ENCODE measurements at regions not wholly inside any gene's neighbourhood (a gene's known extent, or its start where the extent isn't known, plus 50 kb on each side); places are given as distances from the start of the nearest gene placed in this dataset.
A peak's percentile ranks its signal among the peaks of the same experiment; 100 is the strongest.

DNA sequence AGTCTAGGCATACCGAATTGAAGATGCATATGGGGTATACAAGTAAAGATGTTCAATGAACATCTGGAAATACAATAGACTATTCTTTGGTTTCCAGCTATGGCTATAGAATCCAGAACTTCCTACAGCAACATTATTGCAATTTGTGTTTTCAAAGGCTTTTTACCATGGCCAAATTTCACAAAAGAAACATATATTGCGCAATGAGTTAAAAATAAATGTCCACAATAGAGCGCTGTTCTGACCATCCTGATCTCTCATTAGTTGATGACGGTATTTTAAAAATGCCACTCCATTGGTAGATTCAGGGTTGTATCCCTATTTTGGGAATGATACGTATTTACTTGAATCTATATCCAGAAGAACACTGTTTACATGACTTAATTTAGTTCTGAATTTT lies 139.2 kb downstream of the LINC00632 start:
- DNase-seq (ENCODE audit: low read depth): no peak

- DNase-seq (ENCODE audit: low read depth): no peak
Observed at GRCh38 chrX:140860718-140861117, 141.7 kb upstream of the SPANXB1 start.

GRCh38 chrX:140866446-140866845 lies 135.9 kb upstream of the SPANXB1 start:
- no peak for DNase-seq (ENCODE audit: low read depth)

- DNase-seq (ENCODE audit: low read depth): no peak
Observed at GRCh38 chrX:140912606-140913005, 89.8 kb upstream of the SPANXB1 start.

- no peak for DNase-seq (ENCODE audit: low read depth)
Observed at GRCh38 chrX:140913802-140914501, 88.4 kb upstream of the SPANXB1 start.

GRCh38 chrX:140916872-140917271 lies 85.5 kb upstream of the SPANXB1 start:
- DNase-seq (ENCODE audit: low read depth): no peak

DNA sequence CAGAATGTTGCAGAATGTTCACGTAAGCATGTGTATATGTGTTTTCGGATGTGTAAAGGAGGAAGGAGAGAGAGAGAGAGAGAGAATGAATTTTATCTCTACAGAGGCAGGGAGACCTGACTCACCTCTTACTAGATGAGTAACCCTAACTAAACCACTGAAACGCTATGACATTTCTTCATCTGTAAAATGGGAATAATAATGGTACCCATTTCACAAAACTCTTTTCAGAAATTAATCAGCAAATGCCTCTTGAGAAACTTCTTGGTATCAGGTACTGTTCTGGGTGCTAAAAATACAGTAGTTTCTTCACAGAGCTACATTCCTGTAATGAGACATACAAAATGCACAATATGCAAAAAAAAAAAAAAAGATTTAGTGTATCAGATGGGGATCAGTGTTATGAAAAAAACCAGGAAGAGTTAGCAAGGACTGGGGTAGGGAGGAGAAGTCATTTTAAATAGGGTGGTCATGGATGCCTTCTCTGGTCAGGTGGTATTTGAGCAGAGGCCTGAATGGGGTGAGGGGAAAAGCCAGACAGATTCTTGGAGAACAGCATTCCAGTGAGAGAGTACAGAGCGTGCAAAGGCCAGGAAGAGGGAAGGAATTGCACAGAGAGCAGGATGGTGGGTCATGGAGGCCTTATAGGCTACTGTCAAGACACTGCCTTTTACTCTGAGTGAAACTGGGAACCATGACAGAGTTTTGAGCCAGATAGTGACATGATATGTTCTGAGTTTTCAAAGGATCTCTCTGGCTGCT lies 84.9 kb upstream of the SPANXB1 start:
- no peak for DNase-seq (ENCODE audit: low read depth)

DNA sequence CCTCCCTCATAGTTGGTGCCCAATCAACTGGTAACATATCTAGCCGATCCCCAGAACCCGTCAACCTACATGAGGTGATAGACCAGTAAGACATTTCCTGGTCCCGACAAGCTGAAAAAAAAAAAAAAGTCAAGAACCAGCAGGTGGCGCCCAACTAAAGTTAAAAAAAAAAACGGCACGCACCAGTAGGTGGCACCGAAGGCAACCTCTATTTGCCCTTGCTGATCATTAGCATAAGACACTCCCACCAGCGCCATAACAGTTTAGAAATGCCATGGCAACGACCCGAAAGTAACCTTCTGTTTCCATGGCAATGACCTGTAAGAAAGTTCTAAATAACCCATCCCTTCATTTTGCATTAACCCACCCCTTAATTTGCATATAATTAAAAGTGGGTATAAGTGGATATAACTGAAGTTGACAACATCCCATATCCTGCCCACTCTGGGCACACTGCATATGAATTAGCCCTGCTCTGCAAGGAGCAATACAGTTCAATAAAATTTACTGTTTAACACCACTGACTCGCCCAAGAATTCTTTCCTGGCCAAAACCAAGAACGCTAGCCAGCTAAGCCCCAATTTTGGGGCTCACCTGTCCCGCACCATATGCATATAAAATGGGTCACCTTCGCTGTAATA lies 83.9 kb upstream of the SPANXB1 start:
- peak; percentile 71 for DNase-seq (ENCODE audit: low read depth)

- DNase-seq (ENCODE audit: low read depth): no peak
Observed at GRCh38 chrX:140920416-140920815, 82.0 kb upstream of the SPANXB1 start.

- no peak for DNase-seq (ENCODE audit: low read depth)
Observed at GRCh38 chrX:140923118-140923517, 79.3 kb upstream of the SPANXB1 start.

DNA sequence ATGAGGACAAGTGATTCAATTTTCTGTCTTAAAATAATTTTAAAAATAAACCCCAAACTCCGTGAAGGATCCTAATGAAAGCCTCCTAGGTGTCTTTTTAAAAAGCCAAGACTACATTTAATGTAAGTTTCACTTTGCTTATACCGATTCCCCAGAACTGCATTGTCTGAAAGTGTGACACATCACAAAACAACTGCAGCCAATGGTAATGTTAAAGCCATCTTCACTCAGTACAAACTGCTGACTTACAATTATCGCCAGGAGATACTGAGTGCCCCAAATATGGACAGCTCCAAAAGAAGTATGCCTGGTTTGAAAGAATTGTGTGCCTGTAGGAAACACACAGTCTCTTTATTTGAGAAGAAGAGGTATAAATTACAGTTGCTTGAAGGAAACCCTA lies 73.7 kb upstream of the SPANXB1 start:
- DNase-seq (ENCODE audit: low read depth): no peak

GRCh38 chrX:140933016-140933415 lies 69.4 kb upstream of the SPANXB1 start:
- DNase-seq (ENCODE audit: low read depth): peak; percentile 41

DNA sequence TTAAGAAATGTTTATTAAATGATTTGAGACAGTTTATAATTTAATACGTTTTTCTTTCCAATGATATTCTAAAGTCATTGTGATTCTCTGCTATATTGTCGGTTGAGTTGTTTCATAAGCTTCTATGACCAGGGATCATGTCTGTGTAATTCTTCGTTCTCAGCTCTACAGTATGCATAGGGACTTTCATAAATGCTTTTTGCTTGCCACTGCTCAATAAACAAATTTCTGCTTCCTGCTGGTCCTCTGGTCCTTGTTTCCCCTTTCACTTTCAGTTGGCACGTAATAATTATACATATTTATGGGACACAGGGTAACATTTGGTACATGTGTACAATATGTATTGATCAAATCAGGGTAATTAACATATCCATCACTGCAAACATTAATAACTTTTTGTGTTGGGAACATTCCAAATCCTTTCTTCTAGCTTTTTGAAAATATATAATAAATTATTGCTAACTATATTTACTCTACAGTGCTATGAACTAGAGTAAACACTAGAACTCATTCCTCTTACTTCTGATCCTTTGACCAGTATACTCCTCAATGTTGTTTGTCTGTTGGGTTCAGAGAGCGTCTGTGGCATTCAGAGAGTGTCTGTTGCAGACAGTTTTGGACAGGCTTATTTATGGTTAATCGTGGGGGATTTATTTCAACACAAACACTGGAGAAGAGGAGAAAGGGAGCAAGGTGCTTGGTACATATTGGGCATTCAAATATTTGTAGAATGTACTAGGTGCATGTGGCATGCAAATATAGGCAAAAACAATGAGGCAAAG lies 68.3 kb upstream of the SPANXB1 start:
- no peak for DNase-seq (ENCODE audit: low read depth)

DNA sequence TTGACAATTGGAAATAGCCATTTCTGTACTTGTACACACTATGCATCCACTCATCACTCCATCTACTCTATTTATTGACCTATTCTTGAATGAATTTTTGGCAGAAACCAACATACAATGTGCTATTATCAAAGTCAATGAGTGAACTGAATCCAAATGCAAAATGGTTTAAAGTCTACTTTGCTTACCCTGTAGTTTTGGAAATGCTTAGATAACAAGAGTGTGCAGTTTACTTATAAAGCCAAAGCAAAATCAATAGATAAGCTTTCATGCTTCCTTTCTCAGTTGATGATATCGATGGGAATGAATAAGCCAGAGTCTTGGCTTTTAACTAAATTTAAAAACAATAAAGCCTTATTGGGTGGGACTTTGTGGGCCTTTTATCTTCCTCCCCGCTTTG lies 58.9 kb upstream of the SPANXB1 start:
- DNase-seq (ENCODE audit: low read depth): no peak

DNA sequence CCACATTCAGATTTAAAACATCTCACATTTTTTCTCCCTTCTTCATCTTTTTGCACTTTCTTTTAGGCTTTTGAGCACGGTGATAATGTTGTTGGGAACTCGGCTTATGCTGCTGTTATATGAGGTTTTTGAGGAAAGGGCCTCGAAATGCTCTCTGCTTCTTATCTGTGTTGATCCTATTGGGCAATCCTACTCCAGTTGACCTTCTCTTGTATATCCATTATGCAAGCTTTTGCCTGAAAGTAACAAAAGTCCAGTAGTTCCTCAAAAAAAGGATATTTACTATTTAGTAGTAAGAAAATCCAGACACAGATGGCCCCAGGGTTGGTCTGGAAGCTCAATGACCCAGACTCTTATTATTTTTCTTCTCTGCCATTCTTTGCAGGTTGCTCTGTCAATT lies 57.7 kb upstream of the SPANXB1 start:
- no peak for DNase-seq (ENCODE audit: low read depth)

DNA sequence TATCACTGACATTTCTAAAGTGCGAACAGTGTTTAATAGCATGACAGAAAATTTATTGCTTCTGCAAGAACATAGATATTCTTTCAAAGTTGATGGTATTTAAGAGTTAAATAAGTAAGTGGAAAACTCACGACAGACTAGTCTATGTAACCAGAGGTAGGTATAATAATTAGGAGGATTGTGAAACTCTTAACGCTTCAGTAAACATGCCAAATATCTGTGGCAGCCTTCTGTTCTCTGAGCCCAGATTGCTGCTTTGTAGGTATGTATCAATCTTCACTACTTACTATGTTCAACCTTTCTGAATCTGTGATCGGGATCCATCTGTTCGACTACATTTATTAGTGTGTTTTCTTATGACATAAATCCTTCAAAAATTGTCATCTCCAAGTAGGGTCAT lies 53.6 kb upstream of the SPANXB1 start:
- no peak for DNase-seq (ENCODE audit: low read depth)

GRCh38 chrX:140949233-140949632 lies 53.2 kb upstream of the SPANXB1 start:
- no peak for DNase-seq (ENCODE audit: low read depth)

Measured in iris pigment epithelial cell (primary cell).